Activated T-cell treated with anti-CD3 and anti-CD28 coated beads for 24 hours (primary cell): ENCODE measurements at regions not wholly inside any gene's neighbourhood (a gene's known extent, or its start where the extent isn't known, plus 50 kb on each side); places are given as distances from the start of the nearest gene placed in this dataset.
"Not testable (repeated sequence)": the region's sequence is repeated elsewhere in the genome, so short reads cannot be mapped to it uniquely, and the experiment has no call there.

Source experiments
- DNase-seq: peaks from one replicate; pipeline ENCODE4 v3.0.0-alpha.2; 2020; ENCODE audit warnings: low read depth

DNA sequence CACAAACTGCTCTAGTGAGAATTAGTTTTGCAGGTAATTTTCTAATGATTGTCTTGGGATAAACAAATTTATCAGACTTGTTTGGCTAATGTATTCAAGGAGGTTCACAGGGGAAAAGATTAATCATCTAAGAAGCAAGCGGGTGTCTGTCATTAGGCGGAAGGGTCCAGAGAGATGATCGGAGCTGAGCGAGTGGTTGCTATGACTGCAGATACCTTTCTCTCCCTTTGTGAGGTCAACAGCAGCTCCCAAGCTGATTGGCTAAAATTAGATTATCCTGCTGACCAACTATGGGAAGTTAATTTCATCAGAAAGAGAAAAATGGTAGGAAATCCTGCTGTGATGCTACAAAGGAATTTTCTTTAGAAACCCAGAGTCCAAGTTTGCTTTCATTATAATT, 276.0 kb downstream of the SOX2 start:
- DNase-seq, result no peak

- no peak for DNase-seq
Observed at GRCh38 chr3:181998828-181999227, 287.1 kb downstream of the SOX2 start.

GRCh38 chr3:181999314-181999713, 287.6 kb downstream of the SOX2 start:
- no peak for DNase-seq

DNA sequence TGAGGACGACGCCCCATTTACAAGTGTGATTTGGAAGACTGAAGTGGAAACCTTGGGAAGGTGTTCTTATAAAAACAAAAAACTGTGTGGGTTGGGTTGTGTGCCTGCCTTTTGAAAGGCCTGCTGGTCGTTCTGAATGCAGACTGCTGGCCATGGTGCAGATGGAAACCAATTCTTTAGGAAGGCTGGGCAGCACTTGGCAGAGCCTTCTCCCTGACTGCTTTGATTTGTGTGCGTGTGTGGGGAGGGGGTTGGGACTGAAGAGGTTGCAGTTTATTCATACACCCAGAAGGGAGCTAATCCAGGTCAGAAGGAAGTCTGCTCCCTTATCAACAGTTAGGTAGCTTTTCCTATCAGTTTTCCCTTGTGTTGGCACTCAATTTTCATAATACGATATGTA, 288.7 kb downstream of the SOX2 start:
- no peak for DNase-seq

DNA sequence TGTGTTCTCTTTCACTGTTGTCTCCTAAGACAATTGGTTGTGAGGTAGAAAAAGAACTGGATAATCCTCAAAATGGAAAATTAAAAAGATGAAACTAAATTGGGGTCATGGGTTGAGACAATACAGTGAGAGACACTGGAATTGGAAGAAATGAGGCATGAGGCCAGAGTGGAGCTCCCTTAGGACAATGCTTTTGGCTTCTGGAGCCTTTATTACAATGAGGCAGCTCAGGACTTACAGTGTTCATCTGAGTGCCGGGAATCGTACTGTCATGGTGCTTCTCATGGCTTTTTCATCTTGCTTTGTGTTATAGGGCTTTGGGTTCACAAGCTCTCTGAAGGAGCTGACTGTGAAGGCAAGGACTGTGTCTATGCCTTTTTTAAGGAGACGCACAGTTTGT, 293.5 kb downstream of the SOX2 start:
- no peak for DNase-seq

DNA sequence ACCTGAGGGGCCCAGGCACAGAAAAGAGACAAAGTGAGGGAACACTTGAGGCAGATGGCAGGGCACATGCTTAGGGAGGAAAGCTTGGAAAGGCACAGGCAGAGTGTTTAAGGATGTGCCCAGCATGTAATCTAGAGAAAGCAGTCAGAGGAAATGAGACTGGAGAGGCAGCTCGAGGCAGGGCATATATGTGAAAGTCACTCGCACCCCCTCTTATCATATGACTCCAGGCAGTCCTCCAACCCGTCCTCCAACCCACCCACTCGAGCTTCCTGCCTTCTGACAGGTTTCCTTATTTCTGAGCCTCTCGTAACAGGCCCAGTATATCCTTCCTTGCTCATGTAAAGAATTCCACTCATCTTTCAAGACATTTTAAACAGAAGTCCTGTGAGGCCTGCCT, 294.0 kb downstream of the SOX2 start:
- no peak for DNase-seq

- no peak for DNase-seq
Observed at GRCh38 chr3:182006431-182006830, 294.7 kb downstream of the SOX2 start.

- no peak for DNase-seq
Observed at GRCh38 chr3:182007441-182007840, 295.7 kb downstream of the SOX2 start.

- DNase-seq, result no peak
Observed at GRCh38 chr3:182018361-182018760, 306.6 kb downstream of the SOX2 start.

- no peak for DNase-seq
Observed at GRCh38 chr3:182019926-182020325, 308.2 kb downstream of the SOX2 start.

- DNase-seq, result no peak
Observed at GRCh38 chr3:182023843-182024242, 312.1 kb downstream of the SOX2 start.

- no peak for DNase-seq
Observed at GRCh38 chr3:182027366-182027765, 315.6 kb downstream of the SOX2 start.

GRCh38 chr3:182028081-182028480, 316.4 kb downstream of the SOX2 start:
- DNase-seq, result no peak

GRCh38 chr3:182034231-182034630, 322.5 kb downstream of the SOX2 start:
- DNase-seq, result not testable (repeated sequence)

GRCh38 chr3:182035324-182035723, 323.6 kb downstream of the SOX2 start:
- no peak for DNase-seq

DNA sequence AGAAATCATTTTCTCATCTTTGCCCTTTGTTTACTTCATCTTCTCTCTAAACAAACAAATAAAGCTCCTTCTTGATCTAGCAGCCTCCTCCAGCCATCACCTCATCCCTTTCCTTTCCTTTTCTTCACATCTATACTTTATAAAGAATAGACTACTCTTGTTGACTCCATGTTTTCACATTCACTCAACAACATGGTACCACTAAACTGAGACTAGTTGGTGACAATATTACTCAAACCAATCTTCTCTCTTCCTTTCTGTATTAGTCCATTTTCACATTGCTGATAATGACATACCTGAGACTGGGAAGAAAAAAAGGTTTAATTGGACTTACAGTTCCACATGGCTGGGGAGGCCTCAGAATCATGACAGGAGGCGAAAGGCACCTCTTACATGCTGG, 324.7 kb downstream of the SOX2 start:
- DNase-seq, result no peak

DNA sequence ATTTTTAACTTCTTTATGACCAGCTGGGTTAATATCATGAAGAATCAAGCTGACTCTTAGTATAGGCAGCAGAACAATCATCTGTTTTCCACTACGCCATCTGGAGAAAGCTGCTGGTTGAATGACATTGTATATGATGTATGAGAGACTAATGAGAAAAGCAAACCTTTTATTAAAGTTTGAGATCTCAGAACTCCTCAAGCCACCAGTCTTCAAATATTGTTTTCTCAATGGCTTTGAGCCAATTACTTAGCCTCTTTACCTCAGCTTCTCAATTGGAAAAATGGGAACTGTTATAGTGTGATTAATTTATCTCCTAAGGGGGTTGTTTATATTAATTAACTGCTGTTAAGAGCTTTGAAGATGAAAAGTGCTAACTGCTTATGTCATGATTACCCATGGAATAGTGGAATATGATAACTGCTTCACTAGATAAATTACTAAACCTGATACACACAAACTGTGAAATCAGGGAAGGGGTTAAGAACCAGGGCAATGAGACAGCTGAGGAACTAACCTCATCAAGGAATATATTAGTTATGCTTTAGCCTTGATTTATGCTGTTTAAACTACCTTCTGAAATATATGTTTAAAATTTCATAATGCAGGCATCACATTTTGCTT, 330.1 kb downstream of the SOX2 start:
- DNase-seq, result no peak

DNA sequence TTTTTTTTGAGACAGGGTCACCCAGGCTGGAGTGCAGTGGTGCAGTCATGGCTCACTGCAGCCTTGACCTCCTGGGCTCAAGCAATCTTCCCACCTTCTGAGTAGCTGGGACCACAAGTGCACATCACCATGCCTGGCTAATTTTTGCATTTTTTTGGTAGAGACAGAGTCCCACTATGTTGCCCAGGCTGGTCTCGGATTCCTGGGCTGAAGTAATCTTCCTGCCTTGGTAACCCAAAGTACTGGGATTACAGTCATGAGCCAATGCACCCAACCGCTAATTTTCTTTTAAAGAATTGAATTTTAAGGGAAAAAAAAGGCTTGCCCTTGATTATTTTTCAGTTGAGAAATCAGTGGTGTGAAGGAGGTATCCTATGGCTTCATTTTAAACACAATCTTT, 334.0 kb downstream of the SOX2 start:
- DNase-seq, result no peak

GRCh38 chr3:182046166-182046764, 334.5 kb downstream of the SOX2 start:
- no peak for DNase-seq

DNA sequence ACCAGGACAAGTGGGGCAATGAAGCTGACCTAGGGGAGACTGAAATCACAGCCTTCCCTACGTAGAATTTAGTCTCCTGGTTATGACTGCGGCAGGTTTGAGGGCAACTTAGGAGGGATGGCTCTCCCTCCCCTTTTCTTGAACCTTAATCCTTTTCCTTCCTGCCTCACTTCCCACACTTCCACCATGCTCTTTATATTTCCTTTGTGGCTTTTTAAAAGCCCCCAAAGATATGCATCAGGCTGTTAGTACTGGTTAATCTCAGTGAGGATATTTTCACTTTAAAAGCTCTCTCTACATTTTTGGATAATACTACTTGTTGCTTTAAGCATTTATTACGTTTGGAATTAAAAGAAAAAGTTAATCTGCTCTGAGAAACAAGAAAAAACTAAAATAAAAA, 339.2 kb downstream of the SOX2 start:
- no peak for DNase-seq

- DNase-seq, result no peak
Observed at GRCh38 chr3:182052332-182052731, 340.6 kb downstream of the SOX2 start.

DNA sequence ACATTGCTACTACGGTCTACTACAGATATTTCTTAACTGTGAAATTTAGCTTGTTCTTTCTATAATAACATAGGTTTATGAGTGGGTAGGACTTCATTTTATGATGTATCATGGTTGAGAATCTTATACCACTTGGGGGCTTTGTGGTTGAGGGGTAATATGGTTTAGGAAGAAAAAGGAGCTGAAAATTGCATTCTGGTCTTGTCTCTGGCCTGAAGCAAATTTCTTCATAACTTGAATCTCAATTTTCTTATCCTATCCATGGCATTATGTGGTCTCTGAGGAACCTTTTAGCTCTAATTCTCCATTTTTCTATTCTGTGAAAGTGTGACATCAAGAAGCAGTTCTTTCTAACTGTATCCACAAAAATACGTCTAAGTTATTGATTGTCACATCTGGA, 341.0 kb downstream of the SOX2 start:
- no peak for DNase-seq

DNA sequence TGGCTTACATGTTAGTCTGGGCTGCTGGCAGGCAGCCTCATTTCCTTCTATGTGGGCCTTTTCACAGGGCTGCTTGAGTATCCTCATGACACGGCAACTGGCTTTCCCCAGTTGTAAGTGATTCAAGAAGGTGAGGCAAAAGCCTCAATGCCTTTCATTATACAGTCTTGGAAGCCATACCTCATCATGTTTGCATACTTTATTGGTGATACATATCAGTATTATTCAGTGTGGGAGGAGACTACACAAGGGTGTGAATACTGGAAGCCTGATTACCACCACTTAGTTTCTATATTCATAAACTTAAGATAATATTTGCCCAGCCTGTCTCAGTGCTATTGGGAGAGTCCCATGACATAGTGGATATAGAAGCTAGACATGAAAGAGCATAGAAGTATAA, 346.8 kb downstream of the SOX2 start:
- no peak for DNase-seq

DNA sequence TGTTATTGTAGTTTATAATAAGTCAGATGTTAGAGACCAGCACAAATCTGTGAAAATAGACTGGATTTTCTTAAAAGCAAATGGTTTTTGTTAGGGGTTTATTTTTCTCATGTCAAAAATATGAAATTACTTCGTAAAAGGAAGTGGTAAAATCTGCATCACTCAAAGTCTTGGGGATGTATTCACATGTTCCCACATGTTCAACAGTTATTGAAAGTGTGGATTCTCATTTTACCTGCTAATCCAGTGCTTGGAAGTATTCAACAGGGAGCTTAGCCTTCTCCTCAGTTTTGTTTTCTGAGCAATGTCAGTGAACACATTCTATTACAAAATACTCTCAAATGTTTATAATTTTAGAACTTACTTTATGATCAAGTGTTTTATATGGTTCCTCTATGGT, 352.0 kb downstream of the SOX2 start:
- no peak for DNase-seq
